IMR-90 (cell line): ENCODE measurements at regions not wholly inside any gene's neighbourhood (a gene's known extent, or its start where the extent isn't known, plus 50 kb on each side); places are given as distances from the start of the nearest gene placed in this dataset.

Experiments used
- ATAC-seq: fragments of 200-7000 bp; cut with Tn5 transposase; 2 replicates; pipeline ENCODE4 v1.9.1; 2020; ENCODE audit warnings: low read depth, mild to moderate bottlenecking, moderate library complexity
- BruUV-seq: library from RNA; stranded (reverse); fragments of 400-500 nt; replicated peaks from 2 replicates; lab custom pipeline; 2021; lab: Mats Ljungman, UMichigan
- CTCF ChIA-PET: fragments of 300-600 bp; formaldehyde crosslinking; extraction: SDS; loops from one replicate; lab custom pipeline; 2021; ENCODE audit warnings: antibody characterized with exemption; lab: Yijun Ruan, JAX
- POLR2A ChIA-PET: fragments of 300-600 bp; sonication (Branson Sonifier 250); formaldehyde crosslinking; loops from one replicate; lab custom pipeline; 2022; ENCODE audit warnings: antibody characterized with exemption; ENCODE audit not compliant: unreplicated experiment; lab: Charles Lee
- DNase-seq: peaks from one replicate; pipeline ENCODE4 v3.0.0; 2013
- H2AFZ ChIP-seq: replicated peaks from 2 replicates; pipeline ENCODE3; 2013; ENCODE audit warnings: low read length, mild to moderate bottlenecking; ENCODE audit not compliant: poor library complexity
- H2AK5ac ChIP-seq: 2 replicates; pipeline ENCODE4 v1.6.1; 2013; ENCODE audit warnings: low read depth, low read length, inconsistent platforms
- H2AK9ac ChIP-seq: replicated peaks from 2 replicates; pipeline ENCODE3; 2013; ENCODE audit warnings: mild to moderate bottlenecking, low read depth, low read length, moderate library complexity; ENCODE audit not compliant: poor library complexity
- H2BK120ac ChIP-seq: 2 replicates; pipeline ENCODE4 v1.6.1; 2013; ENCODE audit warnings: low read depth, low read length, inconsistent platforms
- H2BK15ac ChIP-seq: 3 replicates; pipeline ENCODE4 v1.6.1; 2013; ENCODE audit warnings: low read depth, low read length, inconsistent platforms
- H2BK20ac ChIP-seq: 2 replicates; pipeline ENCODE4 v1.6.1; 2013; ENCODE audit warnings: low read depth, mild to moderate bottlenecking, inconsistent platforms, low read length, moderate library complexity
- H2BK5ac ChIP-seq: 2 replicates; pipeline ENCODE4 v1.6.1; 2013; ENCODE audit warnings: mild to moderate bottlenecking, low read depth, low read length, inconsistent platforms; ENCODE audit not compliant: poor library complexity, severe bottlenecking
- H3K14ac ChIP-seq: replicated peaks from 2 replicates; pipeline ENCODE4 v1.6.1; 2013; ENCODE audit warnings: low read depth, low read length, inconsistent platforms
- H3K18ac ChIP-seq: 2 replicates; pipeline ENCODE4 v1.6.1; 2013; ENCODE audit warnings: low read depth, low read length, control low read depth
- H3K23ac ChIP-seq: 2 replicates; pipeline ENCODE4 v1.6.1; 2013; ENCODE audit warnings: low read depth, low read length, inconsistent platforms
- H3K27ac ChIP-seq: 2 replicates; pipeline ENCODE4 v1.5.1; 2013; ENCODE audit warnings: mild to moderate bottlenecking, control low read depth, low read length; ENCODE audit not compliant: insufficient read depth
- H3K27me3 ChIP-seq: 2 replicates; pipeline ENCODE4 v1.6.1; 2013; ENCODE audit warnings: low read length; ENCODE audit not compliant: control insufficient read depth, insufficient read depth
- H3K36me3 ChIP-seq: 2 replicates; pipeline ENCODE4 v1.6.1; 2013; ENCODE audit warnings: low read length, mixed read lengths; ENCODE audit not compliant: control insufficient read depth, insufficient read depth
- H3K4ac ChIP-seq: 2 replicates; pipeline ENCODE4 v1.6.1; 2013; ENCODE audit warnings: low read depth, low read length, inconsistent platforms
- H3K4me1 ChIP-seq: 2 replicates; pipeline ENCODE4 v1.6.1; 2013; ENCODE audit warnings: low read length, mixed read lengths; ENCODE audit not compliant: control insufficient read depth, insufficient read depth
- H3K4me2 ChIP-seq: 2 replicates; pipeline ENCODE4 v1.6.1; 2013; ENCODE audit warnings: low read depth, mild to moderate bottlenecking, control low read depth, low read length, moderate library complexity
- H3K4me3 ChIP-seq: 2 replicates; pipeline ENCODE4 v1.5.1; 2013; ENCODE audit warnings: low read depth, mild to moderate bottlenecking, control low read depth, low read length, moderate library complexity; ENCODE audit not compliant: insufficient read depth
- H3K56ac ChIP-seq: 2 replicates; pipeline ENCODE4 v1.6.1; 2013; ENCODE audit warnings: low read length, inconsistent platforms; ENCODE audit not compliant: insufficient read depth; ENCODE audit errors: extremely low read depth
- H3K79me1 ChIP-seq, 2 experiments: 2 replicates each; pipeline ENCODE4 v1.6.1; 2013; ENCODE audit warnings: low read length in 2 of 2, inconsistent platforms in 1 of 2, low read depth in 1 of 2
- H3K9ac ChIP-seq: 2 replicates; pipeline ENCODE4 v1.6.1; 2013; ENCODE audit warnings: low read depth, low read length, control low read depth
- H3K9me1 ChIP-seq: 2 replicates; pipeline ENCODE4 v1.6.1; 2013; ENCODE audit warnings: low read length, inconsistent platforms; ENCODE audit not compliant: insufficient read depth
- H3K9me3 ChIP-seq: 2 replicates; pipeline ENCODE4 v1.6.1; 2013; ENCODE audit warnings: low read length; ENCODE audit not compliant: control insufficient read depth, insufficient read depth
- H4K20me1 ChIP-seq: 2 replicates; pipeline ENCODE4 v1.6.1; 2013; ENCODE audit warnings: low read length, inconsistent platforms; ENCODE audit not compliant: insufficient read depth
- H4K5ac ChIP-seq: 2 replicates; pipeline ENCODE4 v1.6.1; 2013; ENCODE audit warnings: mild to moderate bottlenecking, low read depth, low read length, control low read depth
- H4K8ac ChIP-seq, 2 experiments: 2 replicates each; pipeline ENCODE4 v1.6.1; 2013; ENCODE audit warnings: low read depth in 2 of 2, low read length in 2 of 2, control low read depth in 1 of 2, inconsistent platforms in 1 of 2
- H4K91ac ChIP-seq: 2 replicates; pipeline ENCODE4 v1.6.1; 2013; ENCODE audit warnings: low read depth, low read length, inconsistent platforms; ENCODE audit not compliant: insufficient read depth
- MAFK ChIP-seq: IDR thresholded peaks from 2 replicates; pipeline ENCODE4 v1.6.1; 2012; ENCODE audit warnings: low read depth, low read length, improper control_type of control experiment
- NFE2L2 ChIP-seq: fragments of 150-350 bp; IDR thresholded peaks from 2 replicates; pipeline ENCODE4 v1.6.1; 2016; ENCODE audit warnings: low read depth, mild to moderate bottlenecking, low read length
- WGBS, 2 experiments: methylation state at CpG; one replicate each; pipeline versions ENCODE4 v1.1.5 to v1.1.7; 2013; ENCODE audit warnings: missing lambda C conversion rate in 2 of 2; ENCODE audit not compliant: insufficient read length in 1 of 2; ENCODE audit errors: extremely low coverage in 2 of 2; 5-methylcytosine and 5-hydroxymethylcytosine counted together
- dilution Hi-C: fragments of 300-500 bp; cut with HindIII; formaldehyde crosslinking; loops from one replicate; pipeline ENCODE4 v1.14.3; 2018; ENCODE audit warnings: low sequenced_read_pairs; ENCODE audit not compliant: unreplicated experiment
- in situ Hi-C: fragments of 300-500 bp; cut with MboI; formaldehyde crosslinking; loops from 3 replicates; pipeline ENCODE4 v1.14.3; 2019; ENCODE audit warnings: low sequenced_read_pairs, inconsistent platforms, mixed read lengths
- intact Hi-C: fragments of 100-400 bp; cut with micrococcal nuclease; formaldehyde crosslinking; loops from 2 replicates; pipeline ENCODE4 v1.10.0; 2022

DNA sequence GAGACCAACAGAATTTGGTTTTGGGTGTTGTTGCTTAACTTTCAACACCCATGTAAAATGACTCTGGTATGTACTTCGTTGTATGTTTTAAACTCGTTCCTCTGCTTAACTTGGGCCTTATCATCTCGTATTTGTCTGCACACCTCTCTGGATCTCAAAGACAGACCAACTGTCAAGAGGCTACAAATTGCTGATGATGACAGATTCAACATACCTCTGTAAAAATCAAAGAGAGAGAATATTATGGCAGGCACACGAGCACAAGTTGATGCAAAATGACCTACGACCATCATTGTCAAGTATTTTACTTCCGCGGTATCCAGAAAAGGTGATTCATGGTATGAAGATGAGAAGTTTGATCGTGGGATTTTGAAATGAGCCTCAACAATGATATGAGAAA lies 132.1 kb upstream of the ARGLU1 start:
- H3K9ac ChIP-seq, result no peak overlapping the region
- intact Hi-C loops (no loop called here), dilution Hi-C loops (no loop called here), in situ Hi-C loops (no loop called here)
- H3K27me3 ChIP-seq, result no peaks in the 10 kb centered on the region
- DNase-seq (no peak), ATAC-seq (no peak)
- CTCF ChIA-PET, result no interaction called here
- no peaks in the 10 kb centered on the region for H4K20me1 ChIP-seq
- no peak overlapping the region for H2BK5ac ChIP-seq
- H3K4me3 ChIP-seq, result no peak overlapping the region
- no peak overlapping the region for H3K4ac ChIP-seq
- no peaks in the 10 kb centered on the region for H3K9me1 ChIP-seq
- H4K8ac ChIP-seq, result no peak overlapping the region
- no peaks in the 10 kb centered on the region for H3K4me1 ChIP-seq
- BruUV-seq, result no TSS peak
- POLR2A ChIA-PET, result no interaction called here
- no peak overlapping the region for H4K5ac ChIP-seq
- H3K14ac ChIP-seq, result no peak overlapping the region
- TF ChIP-seq MAFK (peak; percentile 30; the same call in 1 of the 2 replicates), NFE2L2 (no peak)
- no peak overlapping the region for H2BK120ac ChIP-seq
- no peak overlapping the region for H4K91ac ChIP-seq
- no peak overlapping the region for H2AK9ac ChIP-seq
- H2BK15ac ChIP-seq, result no peak overlapping the region
- H2AK5ac ChIP-seq, result no peak overlapping the region
- H3K56ac ChIP-seq, result no peak overlapping the region
- no peaks in the 10 kb centered on the region for H3K79me1 ChIP-seq
- WGBS, 2 experiments, result 90% methylated on average over 2 of the region's 8 CpGs; no CpG with 5 or more reads in 1 of the 2 experiments
- no peaks in the 10 kb centered on the region for H3K9me3 ChIP-seq
- no peak overlapping the region for H2BK20ac ChIP-seq
- H3K4me2 ChIP-seq, result no peak overlapping the region
- no peak overlapping the region for H3K18ac ChIP-seq
- H3K27ac ChIP-seq, result no peak overlapping the region
- no peak overlapping the region for H2AFZ ChIP-seq
- H3K36me3 ChIP-seq, result no peaks in the 10 kb centered on the region
- H3K23ac ChIP-seq, result no peak overlapping the region
